GM12878 (cell line): ENCODE measurements at regions not wholly inside any gene's neighbourhood (a gene's known extent, or its start where the extent isn't known, plus 50 kb on each side); places are given as distances from the start of the nearest gene placed in this dataset.

Experiments
- BHLHE40 ChIP-seq, 2 experiments: fragments of 450-650 bp in 1 of 2; IDR thresholded peaks; 2 replicates each; pipeline ENCODE4 v1.6.1; 2011 to 2017; ENCODE audit warnings: low read depth in 2 of 2, borderline replicate concordance in 1 of 2, improper control_type of control experiment in 1 of 2, low read length in 1 of 2, mild to moderate bottlenecking in 1 of 2
- CBX5 ChIP-seq: sonication (generic); IDR thresholded peaks from 2 replicates; pipeline ENCODE4 v1.6.1; 2016; ENCODE audit warnings: low read depth, moderate library complexity, mild to moderate bottlenecking, inconsistent platforms
- EGR1 ChIP-seq, 2 experiments: IDR thresholded peaks; 1 replicate in 1 of 2; 2 replicates in 1 of 2; pipeline ENCODE4 v1.6.1; 2011 to 2012; ENCODE audit warnings: low read depth in 2 of 2, low read length in 2 of 2, borderline replicate concordance in 1 of 2, mild to moderate bottlenecking in 1 of 2, moderate library complexity in 1 of 2
- EP300 ChIP-seq, 2 experiments: fragments of 150-350 bp in 1 of 2; IDR thresholded peaks; 2 replicates each; pipeline ENCODE4 v1.6.1; 2011 to 2012; ENCODE audit warnings: low read depth in 2 of 2, low read length in 2 of 2, borderline replicate concordance in 1 of 2, improper control_type of control experiment in 1 of 2, inconsistent platforms in 1 of 2; ENCODE audit not compliant: control insufficient read depth in 1 of 2
- GABPA ChIP-seq: IDR thresholded peaks from 2 replicates; pipeline ENCODE4 v1.6.1; 2014; ENCODE audit warnings: antibody characterized with exemption, low read depth, mild to moderate bottlenecking, inconsistent platforms
- HDGF ChIP-seq: fragments of 450-650 bp; IDR thresholded peaks from 2 replicates; pipeline ENCODE4 v1.6.1; 2016; ENCODE audit warnings: antibody characterized with exemption
- MTA3 ChIP-seq: IDR thresholded peaks from 2 replicates; pipeline ENCODE4 v1.6.1; 2012; ENCODE audit warnings: low read length, inconsistent platforms, borderline replicate concordance
- MYB ChIP-seq: fragments of 150-350 bp; IDR thresholded peaks from 2 replicates; pipeline ENCODE4 v1.6.1; 2014; ENCODE audit warnings: mild to moderate bottlenecking, low read depth, low read length, borderline replicate concordance
- RELB ChIP-seq: fragments of 450-650 bp; IDR thresholded peaks from 2 replicates; pipeline ENCODE4 v1.6.1; 2017; ENCODE audit warnings: low read depth, mild to moderate bottlenecking, moderate library complexity
- SMARCA5 ChIP-seq: fragments of 450-650 bp; IDR thresholded peaks from 2 replicates; pipeline ENCODE4 v1.6.1; 2017; ENCODE audit warnings: mild to moderate bottlenecking
- ZNF592 ChIP-seq: fragments of 450-650 bp; IDR thresholded peaks from 2 replicates; pipeline ENCODE4 v1.6.1; 2017; ENCODE audit warnings: mild to moderate bottlenecking, moderate library complexity
- TF ChIP-seq, protein P1 (sequence below): fragments of 150-350 bp; IDR thresholded peaks from 2 replicates; pipeline ENCODE4 v1.6.1; 2014; ENCODE audit warnings: mild to moderate bottlenecking, low read depth, low read length

GRCh38 chr4:123588631-123589241 is 192.1 kb downstream of the SPRY1 start (continued):
- TF ChIP-seq ZNF592 (no peak), BHLHE40 (IDR thresholded peaks at IDR 0.05; ENCODE audit: borderline replicate concordance in 1 of 2, low read depth in 2 of 2, low read length in 1 of 2) (0 out of 4 replicates have a peak, but pooled peaks of 1 of the 2 experiments have one; percentile 37), CBX5 (0 out of 2 replicates have a peak, but pooled peaks have one; percentile 43), HDGF (no peak), MYB (no peak), MTA3 (peak; percentile 86), EP300 (IDR thresholded peaks at IDR 0.05; ENCODE audit: borderline replicate concordance in 1 of 2, control insufficient read depth in 1 of 2, low read depth in 2 of 2, low read length in 2 of 2) (peak; percentile 85 to 86), RELB (peak; percentile 34; the same call in 1 of the 2 replicates), SMARCA5 (no peak), EGR1 (IDR thresholded peaks at IDR 0.05; ENCODE audit: borderline replicate concordance in 1 of 2, low read depth in 2 of 2, low read length in 2 of 2) (no peak), GABPA (no peak)
- TF ChIP-seq, protein P1, sequence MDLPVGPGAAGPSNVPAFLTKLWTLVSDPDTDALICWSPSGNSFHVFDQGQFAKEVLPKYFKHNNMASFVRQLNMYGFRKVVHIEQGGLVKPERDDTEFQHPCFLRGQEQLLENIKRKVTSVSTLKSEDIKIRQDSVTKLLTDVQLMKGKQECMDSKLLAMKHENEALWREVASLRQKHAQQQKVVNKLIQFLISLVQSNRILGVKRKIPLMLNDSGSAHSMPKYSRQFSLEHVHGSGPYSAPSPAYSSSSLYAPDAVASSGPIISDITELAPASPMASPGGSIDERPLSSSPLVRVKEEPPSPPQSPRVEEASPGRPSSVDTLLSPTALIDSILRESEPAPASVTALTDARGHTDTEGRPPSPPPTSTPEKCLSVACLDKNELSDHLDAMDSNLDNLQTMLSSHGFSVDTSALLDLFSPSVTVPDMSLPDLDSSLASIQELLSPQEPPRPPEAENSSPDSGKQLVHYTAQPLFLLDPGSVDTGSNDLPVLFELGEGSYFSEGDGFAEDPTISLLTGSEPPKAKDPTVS = no peak
